Pons (tissue), 1 donor: ENCODE measurements at regions not wholly inside any gene's neighbourhood (a gene's known extent, or its start where the extent isn't known, plus 50 kb on each side); places are given as distances from the start of the nearest gene placed in this dataset.

ENCODE experiments used
- DNase-seq: peaks from one replicate; pipeline ENCODE4 v3.0.0-alpha.2; 2016; ENCODE audit warnings: low spot score

- no peak for DNase-seq
Measured at GRCh38 chr1:50358962-50359361, 64.3 kb downstream of the DMRTA2 start.

- no peak for DNase-seq
Measured at GRCh38 chr1:50357186-50357585, 66.1 kb downstream of the DMRTA2 start.

- DNase-seq: no peak
Measured at GRCh38 chr1:50354813-50355212, 68.4 kb downstream of the DMRTA2 start.

- no peak for DNase-seq
Measured at GRCh38 chr1:50352428-50352827, 70.8 kb downstream of the DMRTA2 start.

DNA sequence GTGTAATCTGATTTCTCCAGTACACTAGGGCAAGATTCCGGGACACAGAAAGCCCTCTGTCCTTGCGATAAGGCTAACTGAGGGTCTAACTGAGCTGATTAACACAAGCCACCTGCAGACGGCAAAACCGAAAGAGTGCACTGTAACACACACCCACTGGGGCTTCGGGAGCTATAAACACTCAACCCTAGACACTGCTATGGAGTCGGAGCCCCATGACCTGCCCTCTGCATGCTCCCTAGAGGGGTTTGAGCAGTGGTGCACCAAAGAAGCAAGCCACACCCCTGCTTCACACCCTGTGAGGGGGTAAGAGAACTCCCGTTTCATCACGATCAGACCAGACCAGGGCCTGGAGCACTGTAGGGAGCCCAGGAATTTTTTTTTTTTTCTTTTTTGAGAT lies 72.4 kb downstream of the DMRTA2 start:
- no peak for DNase-seq

GRCh38 chr1:50350421-50350820 lies 72.8 kb downstream of the DMRTA2 start:
- DNase-seq: no peak

DNA sequence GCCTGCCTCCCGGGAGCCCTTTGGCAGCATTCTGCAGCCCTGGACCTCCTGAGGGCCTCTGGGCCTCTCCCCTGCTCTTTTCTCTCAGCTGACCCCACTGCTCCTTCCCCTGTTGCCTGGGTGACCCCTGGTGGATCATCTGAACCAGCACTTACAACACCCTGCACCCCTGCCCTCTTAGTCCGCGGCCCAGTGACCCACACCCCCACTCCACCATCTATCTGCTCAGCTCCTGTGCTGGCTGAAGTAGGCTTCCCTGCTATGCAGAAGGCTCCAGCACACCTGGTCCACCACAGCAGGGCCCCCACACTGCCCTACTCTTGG lies 74.0 kb downstream of the DMRTA2 start:
- DNase-seq: no peak

DNA sequence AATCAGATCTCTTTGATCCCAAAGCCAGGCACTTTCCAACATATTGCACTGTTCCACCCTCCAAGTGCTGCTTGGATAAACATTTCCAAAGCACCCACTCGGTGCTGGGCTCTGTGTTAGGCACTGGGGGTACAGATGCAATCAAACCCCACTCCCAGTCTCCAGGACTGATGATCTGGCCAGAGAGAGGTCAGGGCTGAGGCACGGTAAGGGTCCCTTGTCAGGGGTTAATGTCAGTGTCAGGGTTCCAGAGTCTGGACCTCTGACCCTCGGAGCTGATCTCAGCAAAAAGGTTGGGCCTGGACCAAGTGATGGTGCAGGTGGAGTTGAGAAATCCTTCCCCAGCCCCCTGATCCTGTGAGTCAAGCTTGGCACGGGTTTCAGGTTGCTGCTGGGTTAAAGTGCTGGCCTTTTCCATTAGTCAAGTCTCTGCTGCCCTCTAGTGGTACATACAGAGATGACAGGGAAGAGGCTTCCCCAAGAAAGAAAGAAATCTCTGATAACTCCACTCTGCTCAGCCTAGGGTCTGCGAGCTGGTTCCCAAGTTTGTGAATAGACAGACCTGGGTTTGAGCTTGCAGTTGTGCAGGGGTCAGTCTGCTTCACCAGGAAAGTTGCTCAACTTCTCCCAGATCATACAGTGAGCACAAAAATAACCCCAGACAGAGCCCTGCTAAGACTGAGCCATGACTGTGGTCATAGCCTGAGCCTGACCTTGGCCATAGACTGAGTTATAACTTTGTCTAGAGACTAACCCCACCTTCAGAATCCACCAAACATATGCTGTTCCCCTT lies 74.6 kb downstream of the DMRTA2 start:
- peak; percentile 78 for DNase-seq

GRCh38 chr1:50347933-50348332 lies 75.3 kb downstream of the DMRTA2 start:
- no peak for DNase-seq

DNA sequence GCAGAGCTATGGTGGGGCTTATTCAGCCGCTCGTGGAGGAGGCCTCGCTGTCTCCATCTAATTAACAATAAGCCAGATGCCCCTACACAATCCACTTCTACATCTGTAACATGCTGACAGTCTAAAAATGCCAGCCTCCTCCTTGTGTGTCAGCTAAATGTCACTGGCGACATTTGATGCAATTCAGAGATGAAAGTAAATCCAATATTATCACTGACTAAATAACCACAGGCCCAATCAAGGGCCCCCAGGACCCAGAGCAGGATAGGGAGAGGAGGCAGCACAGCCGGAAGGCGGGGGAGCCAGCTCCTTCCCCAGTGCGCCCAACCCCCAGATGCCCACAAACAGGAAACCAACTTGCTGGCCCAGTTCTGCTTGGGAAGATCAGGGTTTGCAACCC lies 76.6 kb downstream of the DMRTA2 start:
- no peak for DNase-seq

GRCh38 chr1:50343323-50343722 lies 79.9 kb downstream of the DMRTA2 start:
- DNase-seq: no peak

DNA sequence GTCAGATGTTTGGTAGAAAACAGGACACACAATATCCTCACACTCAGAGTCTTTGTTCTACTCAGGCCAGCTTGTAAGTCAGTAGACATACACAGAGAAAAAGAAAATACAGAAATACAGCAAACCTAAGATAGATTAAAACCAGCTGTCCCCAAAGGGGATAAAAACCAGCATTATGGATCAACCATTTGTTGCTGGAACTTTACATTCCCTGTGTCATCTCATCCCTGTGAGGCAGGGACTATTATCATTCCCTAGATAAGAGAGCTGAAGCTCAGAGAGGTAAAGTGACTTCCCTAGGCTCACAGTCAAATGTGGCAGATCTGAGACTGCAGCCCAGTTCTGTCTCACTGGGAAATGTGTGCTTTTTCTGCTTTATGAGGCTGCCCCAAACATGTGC lies 80.7 kb downstream of the DMRTA2 start:
- no peak for DNase-seq

- DNase-seq: no peak
Measured at GRCh38 chr1:50335036-50335435, 88.2 kb downstream of the DMRTA2 start.

- DNase-seq: no peak
Measured at GRCh38 chr1:50333595-50333974, 89.7 kb downstream of the DMRTA2 start.

DNA sequence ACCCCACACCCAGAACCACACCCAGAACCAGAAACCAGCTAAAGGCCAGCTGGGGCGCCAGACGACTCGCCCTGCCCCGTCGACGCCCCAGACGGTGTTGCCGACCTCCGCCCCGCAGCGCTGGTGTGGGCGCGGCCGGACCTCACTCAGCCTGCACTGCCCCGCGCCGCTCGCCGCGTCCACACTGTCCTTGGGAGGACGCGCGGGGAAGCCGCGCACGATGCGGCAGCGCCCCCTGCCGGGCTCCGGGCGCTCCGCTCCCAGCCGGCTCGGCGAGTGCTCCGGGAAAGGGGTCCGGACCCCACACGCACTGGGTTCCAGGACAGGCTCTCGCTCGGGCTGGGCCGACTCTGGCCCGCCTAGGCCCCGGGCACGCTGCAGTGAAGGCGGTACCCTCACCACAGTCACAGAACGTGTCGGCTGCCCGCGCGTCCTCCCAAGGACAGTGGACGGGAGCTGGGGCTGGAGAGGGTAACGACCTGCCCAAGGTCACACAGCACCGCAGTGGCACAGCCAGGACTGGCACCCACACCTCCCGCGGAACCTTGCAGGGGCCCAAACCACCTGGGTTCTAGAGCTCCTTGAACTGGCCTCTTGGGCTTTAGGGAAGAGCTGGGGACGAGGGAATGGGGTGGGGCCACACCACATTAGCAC lies 90.2 kb downstream of the DMRTA2 start:
- DNase-seq: no peak

GRCh38 chr1:50329332-50329932 lies 93.8 kb downstream of the DMRTA2 start:
- DNase-seq: no peak

DNA sequence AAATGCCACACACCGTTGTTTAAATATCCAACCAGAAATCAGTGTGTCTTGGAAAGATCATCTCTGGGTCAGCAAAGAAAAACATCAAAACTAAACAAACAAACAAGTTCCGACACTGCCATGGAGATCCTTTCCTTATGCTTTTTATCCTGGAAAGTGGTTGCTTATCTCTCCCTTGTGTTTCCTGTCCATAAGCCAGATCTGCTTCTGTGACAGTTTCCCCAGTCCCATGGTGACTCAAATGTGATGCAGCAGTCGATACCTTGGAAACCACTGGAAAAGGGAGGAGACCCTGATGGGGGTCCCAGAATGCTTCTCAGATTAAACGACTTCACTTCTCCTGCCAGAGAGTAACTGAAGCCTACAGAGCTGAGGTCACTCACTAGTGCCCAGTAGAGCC lies 94.7 kb downstream of the DMRTA2 start:
- DNase-seq: no peak

DNA sequence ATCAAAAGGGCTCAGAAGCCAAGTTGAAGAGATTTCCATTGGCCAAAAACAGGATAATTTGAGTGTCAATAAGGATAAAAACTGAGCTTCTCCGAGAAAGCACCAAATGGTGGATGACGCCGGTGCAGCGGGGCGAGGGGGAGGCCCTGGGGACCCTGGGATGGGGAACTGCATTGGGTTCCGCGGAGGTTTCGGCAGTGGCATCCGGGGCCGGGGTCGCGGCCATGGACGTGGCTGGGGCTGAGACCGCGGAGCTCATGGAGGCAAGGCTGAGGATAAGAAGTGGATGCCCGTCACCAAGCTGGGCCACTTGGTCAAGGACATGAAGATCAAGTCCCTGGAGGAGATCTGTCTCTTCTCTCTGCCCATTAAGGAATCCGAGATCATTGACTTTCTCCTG lies 97.2 kb downstream of the DMRTA2 start:
- DNase-seq: no peak

DNA sequence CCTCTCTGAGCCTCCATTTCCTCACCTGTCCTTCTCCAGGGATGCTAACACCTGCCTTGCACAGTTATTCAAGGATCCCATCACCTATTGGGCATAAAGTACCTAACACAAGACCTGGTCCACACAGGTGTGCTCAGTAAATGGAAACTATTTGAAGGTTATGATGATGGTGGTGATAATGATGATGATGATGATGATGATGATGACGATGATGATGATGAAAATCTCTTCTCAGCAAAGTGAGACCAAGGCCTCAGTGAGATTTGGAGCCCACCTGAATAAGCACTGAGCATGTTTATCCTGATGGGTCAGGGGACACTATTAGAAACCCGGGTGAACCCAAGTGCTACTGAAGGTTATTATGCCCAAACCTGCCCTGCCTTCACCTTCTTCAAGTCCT lies 100.7 kb downstream of the DMRTA2 start:
- DNase-seq: no peak

DNA sequence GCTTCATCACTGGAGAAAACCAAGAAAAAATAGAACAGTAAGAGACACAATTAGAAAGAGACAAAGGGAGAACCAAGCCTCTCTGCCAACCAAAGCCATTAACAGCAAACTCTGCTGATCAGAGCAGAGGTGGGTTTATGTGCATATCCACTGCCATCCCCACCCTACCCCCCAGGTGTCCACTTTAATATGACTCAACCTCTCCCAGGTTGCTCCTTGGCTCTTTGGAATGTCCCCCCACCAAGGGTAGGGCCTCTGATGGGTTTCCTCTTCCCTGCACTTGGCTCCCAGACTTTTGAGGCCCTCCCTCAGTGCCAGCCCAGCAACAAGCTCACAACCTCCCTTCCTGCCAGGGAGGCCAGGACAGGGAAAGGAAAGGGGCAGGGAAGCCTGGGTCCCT lies 104.8 kb downstream of the DMRTA2 start:
- no peak for DNase-seq

DNA sequence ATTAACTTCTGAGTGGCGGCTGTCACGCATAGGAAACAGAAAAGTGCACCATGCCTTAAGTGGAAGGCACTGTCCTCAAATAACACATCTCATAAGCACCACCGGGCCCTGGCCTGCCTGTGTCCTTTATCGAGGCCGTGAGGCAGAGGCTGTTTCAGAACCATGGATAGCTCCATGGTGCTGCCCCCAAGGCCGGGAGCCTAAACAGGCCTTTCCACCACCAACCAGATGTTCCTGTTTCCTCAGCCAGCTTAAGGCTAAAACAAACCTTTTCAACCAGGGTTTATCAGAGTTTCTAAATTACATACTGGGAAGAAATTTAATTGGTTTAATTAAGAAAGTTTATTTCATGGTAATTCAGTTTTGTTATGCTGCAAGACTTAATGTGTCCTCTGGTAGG lies 114.4 kb downstream of the DMRTA2 start:
- no peak for DNase-seq

- no peak for DNase-seq
Measured at GRCh38 chr1:50305808-50306207, 117.4 kb downstream of the DMRTA2 start.

- no peak for DNase-seq
Measured at GRCh38 chr1:50300297-50300696, 122.9 kb downstream of the DMRTA2 start.

DNA sequence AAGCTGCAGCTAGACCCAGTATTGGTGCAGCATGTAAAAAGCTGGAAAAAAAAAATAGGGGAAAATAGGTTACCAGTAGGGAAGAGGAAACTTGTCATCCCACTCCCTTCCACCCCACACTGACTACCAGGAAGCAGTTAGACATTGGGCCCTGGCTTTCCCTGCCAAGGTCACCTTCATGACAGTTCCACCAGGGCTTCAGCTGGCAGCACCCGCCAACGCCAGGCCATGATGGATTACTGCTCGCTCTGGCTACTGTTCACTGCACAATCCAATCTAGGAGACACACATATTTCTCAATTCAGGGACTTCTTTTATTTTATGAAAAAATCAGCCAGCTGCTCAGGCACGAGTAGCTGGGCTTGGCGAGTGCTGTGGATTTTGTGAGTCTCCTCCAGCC lies 127.7 kb downstream of the DMRTA2 start:
- DNase-seq: peak; percentile 5
